ENCODE measurements at regions not wholly inside any gene's neighbourhood (a gene's known extent, or its start where the extent isn't known, plus 50 kb on each side); places are given as distances from the start of the nearest gene placed in this dataset.

DNA sequence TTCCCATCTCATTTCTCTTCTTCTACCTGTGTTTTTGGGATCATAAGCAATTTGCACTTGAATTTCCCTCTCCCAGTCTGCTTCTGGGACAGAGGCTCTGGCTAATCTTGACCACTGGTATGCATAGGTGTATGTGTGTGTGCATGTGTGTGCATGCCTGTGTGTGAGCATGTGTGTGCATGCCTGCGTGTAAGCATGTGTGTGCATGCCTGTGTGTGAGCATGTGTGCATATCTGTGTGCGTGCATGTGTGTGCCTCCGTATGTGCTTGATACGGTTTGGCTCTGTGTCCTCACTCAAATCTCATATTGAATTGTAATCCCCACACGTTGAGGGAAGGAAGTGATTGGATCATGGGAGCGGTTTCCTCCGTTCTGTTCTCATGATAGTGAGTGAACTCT lies 77.7 kb downstream of the HAPSTR1 start:
- H3K4me1 ChIP-seq (replicated peaks) = no peaks in the 10 kb centered on the region
- H3K27ac ChIP-seq = no peak overlapping the region
- DNase-seq (ENCODE audit: low read depth in 1 of 2, low spot score in 2 of 2) = no peak
- no peaks in the 10 kb centered on the region for H3K9me3 ChIP-seq (replicated peaks)
- H3K36me3 ChIP-seq = no peaks in the 10 kb centered on the region
- H3K4me3 ChIP-seq = no peak overlapping the region
- H3K27me3 ChIP-seq (replicated peaks) = no peaks in the 10 kb centered on the region

DNA sequence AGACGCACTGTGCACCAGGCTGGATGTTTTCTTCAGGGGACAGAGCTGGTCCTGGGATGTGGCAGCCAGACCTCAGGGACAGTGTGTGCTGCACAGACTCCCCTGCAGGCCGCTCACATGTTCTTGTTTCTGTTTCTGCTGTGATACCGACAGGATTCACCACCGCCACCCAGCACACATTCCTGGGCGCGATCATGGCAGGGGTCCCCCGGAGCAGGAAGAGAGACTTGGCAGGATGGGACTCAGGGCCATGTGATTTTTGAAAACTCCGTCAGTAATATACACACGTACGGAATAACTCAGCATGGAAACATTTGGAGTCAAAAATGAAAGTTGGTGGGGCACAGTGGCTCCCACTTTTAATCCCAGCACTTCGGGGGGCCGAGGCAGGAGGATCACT lies 79.0 kb downstream of the HAPSTR1 start:
- Histone ChIP-seq H3K4me1 (replicated peaks) (no peaks in the 10 kb centered on the region), H3K4me3 (no peak overlapping the region), H3K9me3 (replicated peaks) (no peaks in the 10 kb centered on the region), H3K27ac (no peak overlapping the region), H3K27me3 (replicated peaks) (no peaks in the 10 kb centered on the region), H3K36me3 (no peaks in the 10 kb centered on the region)
- no peak for DNase-seq (ENCODE audit: low read depth in 1 of 2, low spot score in 2 of 2)

DNA sequence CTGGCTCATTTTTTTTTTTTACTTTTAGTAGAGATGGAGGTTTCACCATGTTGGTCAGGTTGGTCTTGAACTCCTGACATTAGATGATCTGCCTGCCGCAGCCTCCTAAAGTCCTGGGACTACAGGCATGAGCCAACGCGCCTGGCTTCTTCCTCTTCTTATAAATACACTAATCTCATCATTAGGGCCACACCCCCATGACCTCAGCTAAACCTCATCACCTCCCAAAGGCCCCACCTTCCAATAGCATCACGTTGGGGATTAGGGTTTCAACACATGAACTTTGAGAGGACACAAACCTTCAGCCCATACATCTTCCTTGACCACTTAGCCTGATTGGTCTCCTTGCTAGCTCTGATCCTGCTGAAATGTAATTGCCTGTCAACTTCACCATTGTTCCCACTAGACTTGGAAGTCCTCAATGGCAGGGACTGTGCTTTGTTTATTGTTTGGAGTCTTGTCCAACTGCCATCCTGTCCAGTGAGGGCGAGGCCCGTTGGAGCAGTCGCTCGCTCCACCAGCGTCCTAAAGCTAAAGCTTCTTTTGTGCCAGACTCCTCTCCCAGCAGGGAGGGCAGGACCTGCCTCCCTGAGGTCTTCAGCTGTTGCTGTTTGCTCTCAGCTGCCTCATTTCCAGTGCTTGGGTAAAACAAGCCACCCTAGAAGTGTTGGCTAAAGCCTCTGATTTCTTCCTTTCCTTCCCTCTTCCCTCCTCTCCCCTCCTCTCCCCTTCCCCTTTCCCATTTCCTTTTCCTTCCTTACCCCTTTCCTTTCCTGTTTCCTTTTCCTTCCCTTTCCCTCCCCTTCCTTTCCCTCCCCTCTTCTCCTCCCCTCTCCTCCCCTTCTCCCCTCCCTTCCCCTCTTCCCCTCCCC lies 85.3 kb downstream of the HAPSTR1 start:
- no peak for DNase-seq (ENCODE audit: low read depth in 1 of 2, low spot score in 2 of 2)

DNA sequence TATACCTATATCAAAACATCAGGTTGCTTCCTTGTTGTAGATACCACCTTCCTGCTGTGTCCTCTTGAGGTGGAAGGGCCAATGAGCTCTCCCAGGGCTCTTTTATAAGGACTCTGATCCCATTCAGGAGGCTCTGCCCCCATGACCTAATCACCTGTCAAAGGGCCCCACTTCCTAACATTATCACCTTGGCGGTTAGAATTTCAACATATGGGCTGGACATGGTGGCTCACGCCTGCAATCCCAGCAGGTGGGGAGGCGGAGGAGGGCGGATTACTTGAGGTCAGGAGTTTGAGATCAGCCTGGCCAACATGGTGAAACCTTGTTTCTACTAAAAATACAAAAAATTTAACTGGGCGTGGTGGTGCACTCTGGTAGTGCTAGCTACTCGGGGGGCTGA lies 86.4 kb downstream of the HAPSTR1 start:
- Histone ChIP-seq H3K36me3 (no peaks in the 10 kb centered on the region), H3K27me3 (replicated peaks) (no peaks in the 10 kb centered on the region), H3K4me1 (replicated peaks) (no peaks in the 10 kb centered on the region), H3K27ac (no peak overlapping the region), H3K9me3 (replicated peaks) (no peaks in the 10 kb centered on the region), H3K4me3 (no peak overlapping the region)
- DNase-seq (ENCODE audit: low read depth in 1 of 2, low spot score in 2 of 2) = no peak

More for the DNA sequence above, 85.3 kb downstream of the HAPSTR1 start:
- no peak overlapping the region for H3K27ac ChIP-seq
- no peak overlapping the region for H3K4me3 ChIP-seq
- H3K27me3 ChIP-seq (replicated peaks) = no peaks in the 10 kb centered on the region
- no peaks in the 10 kb centered on the region for H3K9me3 ChIP-seq (replicated peaks)
- H3K36me3 ChIP-seq = no peaks in the 10 kb centered on the region
- no peaks in the 10 kb centered on the region for H3K4me1 ChIP-seq (replicated peaks)

DNA sequence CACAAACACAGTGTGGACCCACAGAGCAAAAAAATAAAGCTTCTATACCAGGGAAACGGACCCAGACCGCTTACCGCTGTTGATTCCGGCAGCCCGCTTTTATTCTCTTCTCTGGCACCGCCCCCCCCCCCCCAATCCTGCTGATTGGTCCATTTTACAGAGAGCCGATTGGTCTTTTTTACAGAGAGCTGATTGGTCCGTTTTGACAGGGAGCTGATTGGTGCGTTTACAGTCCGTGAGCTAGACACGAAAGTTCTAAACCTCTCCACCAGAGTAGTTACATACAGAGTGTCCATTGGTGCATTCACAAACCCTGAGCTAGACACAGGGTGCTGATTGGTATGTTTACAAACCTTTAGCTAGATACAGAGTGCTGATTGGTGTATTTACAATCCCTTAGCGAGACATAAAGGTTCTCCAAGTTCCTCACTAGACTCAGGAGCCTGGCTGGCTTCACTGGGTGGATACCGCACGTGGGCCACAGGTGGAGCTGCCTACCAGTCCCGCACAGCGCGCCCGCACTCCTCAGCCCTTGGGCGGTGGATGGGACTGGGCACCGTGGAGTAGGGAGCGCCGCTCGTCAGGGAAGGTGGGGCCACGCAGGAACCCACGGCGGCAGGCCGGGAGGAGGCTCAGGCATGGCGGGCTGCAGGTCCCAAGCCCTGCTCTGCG lies 92.4 kb downstream of the HAPSTR1 start:
- no peak overlapping the region for H3K27ac ChIP-seq
- H3K27me3 ChIP-seq (replicated peaks) = peaks cover 17% of the 10 kb centered on the region
- H3K9me3 ChIP-seq (replicated peaks) = no peaks in the 10 kb centered on the region
- no peak for DNase-seq (ENCODE audit: low read depth in 1 of 2, low spot score in 2 of 2)
- H3K4me3 ChIP-seq = no peak overlapping the region
- H3K36me3 ChIP-seq = no peaks in the 10 kb centered on the region
- no peaks in the 10 kb centered on the region for H3K4me1 ChIP-seq (replicated peaks)

DNA sequence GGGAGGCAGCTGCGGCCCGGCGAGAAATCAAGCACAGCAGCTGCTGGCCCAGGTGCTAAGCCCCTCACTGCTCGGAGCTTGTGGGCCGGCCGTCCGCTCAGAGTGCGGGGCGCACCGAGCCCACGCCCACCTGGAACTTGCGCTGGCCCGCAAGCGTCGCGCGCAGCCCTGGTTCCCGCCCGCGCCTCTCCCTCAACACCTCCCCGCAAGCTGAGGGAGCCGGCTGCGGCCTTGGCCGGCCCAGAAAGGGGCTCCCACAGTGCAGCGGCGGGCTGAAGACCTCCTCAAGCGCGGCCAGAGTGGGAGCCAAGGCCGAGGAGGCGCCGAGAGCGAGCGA lies 92.9 kb downstream of the HAPSTR1 start:
- Histone ChIP-seq H3K27me3 (replicated peaks) (peaks cover 20% of the 10 kb centered on the region), H3K4me1 (replicated peaks) (no peaks in the 10 kb centered on the region), H3K9me3 (replicated peaks) (no peaks in the 10 kb centered on the region), H3K36me3 (no peaks in the 10 kb centered on the region), H3K4me3 (no peak overlapping the region), H3K27ac (no peak overlapping the region)
- no peak for DNase-seq (ENCODE audit: low read depth in 1 of 2, low spot score in 2 of 2)

DNA sequence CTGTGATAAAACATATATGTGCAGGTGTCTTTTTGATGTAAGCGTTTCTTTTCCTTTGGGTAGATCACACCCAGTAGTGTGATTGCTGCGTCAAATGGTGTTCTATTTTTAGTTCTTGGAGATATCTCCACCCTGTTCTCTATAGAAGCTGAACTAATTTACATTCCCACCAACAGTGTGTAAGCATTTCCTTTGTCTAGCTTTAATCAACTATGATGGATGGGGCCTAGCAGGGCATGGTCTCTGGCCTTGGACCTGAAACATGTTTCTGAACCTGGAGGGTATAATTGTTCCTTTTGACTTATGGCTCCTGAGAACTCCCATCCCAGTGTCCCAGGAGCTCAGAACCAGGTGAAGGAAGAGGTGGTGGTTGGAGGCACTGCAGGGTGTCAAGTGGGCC lies 93.9 kb downstream of the HAPSTR1 start:
- no peaks in the 10 kb centered on the region for H3K36me3 ChIP-seq
- H3K27ac ChIP-seq = no peak overlapping the region
- H3K27me3 ChIP-seq (replicated peaks) = peaks cover 20% of the 10 kb centered on the region
- no peaks in the 10 kb centered on the region for H3K9me3 ChIP-seq (replicated peaks)
- H3K4me1 ChIP-seq (replicated peaks) = no peaks in the 10 kb centered on the region
- H3K4me3 ChIP-seq = no peak overlapping the region
- no peak for DNase-seq (ENCODE audit: low read depth in 1 of 2, low spot score in 2 of 2)

DNA sequence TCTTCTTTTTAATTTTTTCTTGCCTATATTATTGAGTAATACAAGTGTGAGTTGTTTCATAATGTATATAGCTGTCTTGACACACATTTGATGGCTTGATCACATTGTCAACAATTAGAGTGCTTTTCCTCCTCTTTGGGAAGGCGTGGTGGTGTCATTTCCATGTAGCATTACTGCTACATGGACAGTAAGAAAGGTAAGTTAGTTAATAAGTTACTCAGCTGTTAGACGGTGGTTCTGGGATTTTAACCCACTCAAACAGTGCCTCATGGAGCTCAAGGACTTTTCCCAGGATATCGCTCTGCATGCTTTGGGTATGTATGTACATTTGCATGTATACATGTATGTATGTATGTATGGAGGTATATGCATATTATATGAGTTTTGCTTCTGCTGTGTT lies 94.6 kb downstream of the HAPSTR1 start:
- Histone ChIP-seq H3K27ac (no peak overlapping the region), H3K4me3 (no peak overlapping the region), H3K9me3 (replicated peaks) (no peaks in the 10 kb centered on the region), H3K27me3 (replicated peaks) (peaks cover 20% of the 10 kb centered on the region), H3K4me1 (replicated peaks) (no peaks in the 10 kb centered on the region), H3K36me3 (no peaks in the 10 kb centered on the region)
- DNase-seq (ENCODE audit: low read depth in 1 of 2, low spot score in 2 of 2) = no peak

DNA sequence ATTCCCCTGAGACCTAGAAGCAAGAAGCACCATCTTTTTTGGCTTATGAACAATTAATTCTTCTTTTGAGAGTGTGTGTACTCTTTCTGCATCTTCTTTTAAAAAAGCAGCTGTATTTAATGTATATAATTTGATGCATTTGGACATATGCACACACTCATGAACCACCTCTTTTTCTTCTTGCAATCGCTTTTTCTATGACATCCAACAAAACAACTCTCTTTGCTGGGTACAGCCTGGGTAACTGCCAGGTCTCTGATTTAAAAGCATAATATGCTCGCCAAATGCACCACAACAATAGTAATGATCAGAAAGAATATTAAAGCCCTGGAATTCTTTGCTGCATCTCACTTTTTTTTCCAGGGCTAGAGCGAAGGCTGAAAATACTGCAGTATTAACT lies 97.3 kb downstream of the HAPSTR1 start:
- Histone ChIP-seq H3K4me3 (no peak overlapping the region), H3K4me1 (replicated peaks) (no peaks in the 10 kb centered on the region), H3K36me3 (no peaks in the 10 kb centered on the region), H3K9me3 (replicated peaks) (no peaks in the 10 kb centered on the region), H3K27me3 (replicated peaks) (peaks cover 20% of the 10 kb centered on the region), H3K27ac (no peak overlapping the region)
- no peak for DNase-seq (ENCODE audit: low read depth in 1 of 2, low spot score in 2 of 2)

DNA sequence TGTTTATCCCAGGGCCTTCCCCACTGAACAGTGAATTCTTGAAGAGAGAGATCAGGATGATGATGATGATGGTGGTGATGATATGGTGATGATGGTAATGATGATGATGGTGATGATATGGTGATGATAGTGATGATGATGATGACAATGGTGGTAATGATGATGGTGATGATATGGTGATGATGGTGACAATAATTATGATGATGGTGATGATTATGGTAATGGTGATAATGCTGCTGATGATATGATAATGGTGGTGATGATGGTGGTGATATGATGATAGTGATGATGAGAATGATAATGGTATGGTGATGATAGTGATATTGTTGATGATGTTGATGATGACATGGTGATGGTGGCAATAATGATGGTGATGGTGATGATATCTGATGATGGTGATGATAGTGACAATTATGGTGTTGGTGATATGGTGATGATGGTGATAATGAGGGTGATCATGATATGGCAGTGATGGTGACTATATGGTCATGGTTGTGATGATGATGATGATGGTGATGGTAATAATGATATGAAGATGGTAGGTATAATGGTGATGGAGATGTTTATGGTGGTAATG lies 99.9 kb downstream of the HAPSTR1 start:
- Histone ChIP-seq H3K27ac (no peak overlapping the region), H3K27me3 (replicated peaks) (peaks cover 16% of the 10 kb centered on the region), H3K4me1 (replicated peaks) (no peaks in the 10 kb centered on the region), H3K9me3 (replicated peaks) (no peaks in the 10 kb centered on the region), H3K36me3 (no peaks in the 10 kb centered on the region), H3K4me3 (no peak overlapping the region)
- DNase-seq (ENCODE audit: low read depth in 1 of 2, low spot score in 2 of 2) = no peak

DNA sequence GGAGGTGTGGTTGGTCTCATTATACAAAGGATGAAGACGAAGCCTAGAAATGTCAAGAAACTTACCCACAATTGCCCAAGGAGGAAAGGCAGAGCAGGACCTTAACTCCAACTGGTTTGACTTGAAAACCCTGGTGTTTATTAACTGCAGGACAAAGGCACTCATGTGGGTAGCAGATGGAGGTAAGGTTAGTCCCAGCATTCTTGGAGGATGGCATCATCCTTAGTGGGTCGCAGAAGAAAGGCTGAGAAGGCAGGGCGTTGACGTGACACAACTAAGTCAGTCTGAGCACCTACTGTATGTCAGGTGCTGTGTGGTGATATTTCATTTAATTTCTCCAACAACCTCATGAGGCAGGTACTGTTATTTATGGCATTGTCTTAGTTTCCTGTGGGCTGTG lies 101.3 kb downstream of the HAPSTR1 start:
- Histone ChIP-seq H3K4me1 (replicated peaks) (no peaks in the 10 kb centered on the region), H3K27me3 (replicated peaks) (peaks cover 10% of the 10 kb centered on the region), H3K9me3 (replicated peaks) (no peaks in the 10 kb centered on the region), H3K27ac (no peak overlapping the region), H3K4me3 (no peak overlapping the region), H3K36me3 (no peaks in the 10 kb centered on the region)
- DNase-seq (ENCODE audit: low read depth in 1 of 2, low spot score in 2 of 2) = no peak

DNA sequence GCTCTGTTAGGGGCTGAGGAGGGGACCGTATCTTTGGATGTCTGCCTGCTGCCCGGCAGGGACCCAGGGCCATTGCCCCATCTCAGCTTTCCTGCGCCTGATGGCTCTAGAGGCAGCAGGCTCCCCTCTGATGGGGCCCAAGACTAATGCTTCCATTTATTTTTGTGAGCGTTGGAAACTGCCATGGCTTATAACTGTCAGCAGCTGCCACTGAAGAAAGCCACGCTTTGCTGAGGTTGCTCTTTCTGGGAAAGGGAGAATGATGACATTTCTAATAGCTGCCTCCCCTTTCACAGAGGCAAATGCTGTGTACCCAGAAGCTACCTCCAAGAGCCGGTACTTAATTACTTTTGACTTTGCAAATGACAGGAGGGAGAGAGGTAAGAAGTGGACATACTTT lies 103.8 kb downstream of the HAPSTR1 start:
- Histone ChIP-seq H3K9me3 (replicated peaks) (no peaks in the 10 kb centered on the region), H3K27me3 (replicated peaks) (no peaks in the 10 kb centered on the region), H3K36me3 (no peaks in the 10 kb centered on the region)

DNA sequence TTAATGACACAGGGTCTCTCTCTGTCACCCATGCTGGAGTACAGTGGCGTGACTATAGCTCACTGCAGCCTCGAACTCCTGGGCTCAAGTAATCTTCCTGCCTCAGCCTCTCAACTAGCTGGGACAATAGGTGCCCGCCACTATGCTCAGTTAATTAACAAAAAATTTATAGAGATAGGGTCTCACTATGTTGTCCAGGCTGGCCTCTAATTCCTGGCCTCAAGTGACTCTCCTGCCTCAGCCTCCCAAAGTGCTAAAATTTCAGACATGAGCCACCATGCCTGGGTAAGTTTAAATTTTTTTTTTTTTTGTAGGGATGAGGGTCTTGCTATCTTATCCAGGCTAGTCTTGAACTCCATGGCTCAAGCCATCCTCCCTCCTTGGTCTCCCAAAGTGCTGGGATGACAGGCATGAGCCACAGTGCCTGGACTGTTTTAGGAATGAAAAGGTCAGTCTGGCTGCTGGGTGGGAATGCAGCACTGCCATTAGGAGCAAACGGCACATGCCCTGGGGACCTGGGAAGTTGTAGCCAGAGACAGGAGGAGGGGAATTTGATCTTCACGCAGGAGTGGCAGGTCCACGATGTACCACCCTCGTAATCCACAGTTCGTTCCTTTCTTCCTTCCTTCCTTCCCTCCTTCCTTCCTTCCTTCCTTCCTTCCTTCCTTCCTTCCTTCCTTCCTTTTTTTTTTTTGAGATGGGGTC lies 106.7 kb downstream of the HAPSTR1 start:
- Histone ChIP-seq H3K27me3 (replicated peaks) (no peaks in the 10 kb centered on the region), H3K9me3 (replicated peaks) (0 out of 2 replicates have a peak, but pooled peaks cover 3% of the 10 kb centered on the region), H3K4me1 (replicated peaks) (no peaks in the 10 kb centered on the region), H3K27ac (no peak overlapping the region), H3K36me3 (no peaks in the 10 kb centered on the region), H3K4me3 (no peak overlapping the region)
- no peak for DNase-seq (ENCODE audit: low read depth in 1 of 2, low spot score in 2 of 2)

More for the DNA sequence above, 103.8 kb downstream of the HAPSTR1 start:
- H3K4me3 ChIP-seq = no peak overlapping the region
- H3K27ac ChIP-seq = no peak overlapping the region
- DNase-seq (ENCODE audit: low read depth in 1 of 2, low spot score in 2 of 2) = no peak
- no peaks in the 10 kb centered on the region for H3K4me1 ChIP-seq (replicated peaks)

DNA sequence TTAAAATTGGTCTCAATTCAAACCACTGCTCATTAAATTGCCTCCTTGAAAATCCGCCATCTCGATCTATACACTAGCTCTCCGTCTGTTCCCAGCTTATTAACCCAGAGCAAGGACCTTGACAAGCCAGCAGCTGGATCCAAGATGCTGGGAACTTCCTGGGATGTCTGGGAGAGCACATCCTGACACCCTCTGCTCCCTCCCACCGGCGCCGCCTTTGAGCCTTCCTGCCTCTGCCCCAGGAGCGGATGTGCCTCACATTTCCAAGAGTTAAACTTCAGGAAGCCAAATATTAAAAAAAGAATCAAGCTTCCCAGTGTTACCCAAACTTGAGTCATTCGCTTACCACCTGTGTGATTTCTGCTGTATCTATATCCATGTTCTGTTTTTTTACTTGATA lies 107.9 kb downstream of the HAPSTR1 start:
- no peaks in the 10 kb centered on the region for H3K4me1 ChIP-seq (replicated peaks)
- no peak for DNase-seq (ENCODE audit: low read depth in 1 of 2, low spot score in 2 of 2)
- H3K36me3 ChIP-seq = no peaks in the 10 kb centered on the region
- H3K27ac ChIP-seq = no peak overlapping the region
- H3K27me3 ChIP-seq (replicated peaks) = no peaks in the 10 kb centered on the region
- 0 out of 2 replicates have a peak, but pooled peaks cover 3% of the 10 kb centered on the region for H3K9me3 ChIP-seq (replicated peaks)
- H3K4me3 ChIP-seq = no peak overlapping the region
